B cell (primary cell): ENCODE measurements at regions not wholly inside any gene's neighbourhood (a gene's known extent, or its start where the extent isn't known, plus 50 kb on each side); places are given as distances from the start of the nearest gene placed in this dataset.

ENCODE experiments used
- EZH2 ChIP-seq: IDR thresholded peaks from 2 replicates; pipeline ENCODE4 v1.6.1; 2012; ENCODE audit warnings: borderline replicate concordance, low read depth, mild to moderate bottlenecking, moderate library complexity, low read length; ENCODE audit not compliant: insufficient read depth, poor library complexity, severe bottlenecking
- TF ChIP-seq, protein P1 (sequence below): fragments of 200-600 bp; IDR thresholded peaks from one replicate; pipeline ENCODE4 v1.8.0; 2022; ENCODE audit warnings: antibody characterized with exemption, mild to moderate bottlenecking

DNA sequence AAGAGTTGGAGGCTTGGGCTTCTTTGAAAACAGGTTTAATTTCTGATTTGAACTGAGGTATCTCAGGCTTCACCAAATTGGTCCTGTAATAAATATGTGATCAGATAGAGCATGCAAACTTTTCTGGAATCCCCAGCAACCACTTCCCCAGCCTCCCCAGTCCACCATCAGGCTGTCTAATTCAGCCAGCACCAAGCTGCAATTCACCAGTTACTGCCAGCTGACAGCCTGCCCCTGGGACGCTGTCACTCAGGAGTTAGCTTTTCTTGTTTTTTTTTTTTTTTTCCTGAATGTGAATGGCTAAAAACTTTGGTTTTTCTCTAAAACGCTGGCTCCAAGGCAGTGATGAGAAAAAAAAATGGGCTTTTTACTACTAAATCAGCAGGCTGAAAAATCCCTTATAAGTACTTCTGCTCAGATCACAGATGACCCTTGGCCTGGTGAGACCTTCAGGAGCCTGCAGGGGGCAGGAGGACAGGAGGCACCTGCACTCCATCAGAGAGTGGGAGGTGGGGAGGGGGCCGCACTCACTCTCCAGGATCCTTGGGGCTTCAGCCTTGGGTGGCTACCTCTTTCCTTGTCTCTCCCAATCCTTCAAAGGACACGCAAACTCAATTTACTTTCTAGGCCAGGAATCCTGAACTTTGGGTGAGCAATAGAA, 349.4 kb downstream of the GATA3 start:
- TF ChIP-seq, protein P1, sequence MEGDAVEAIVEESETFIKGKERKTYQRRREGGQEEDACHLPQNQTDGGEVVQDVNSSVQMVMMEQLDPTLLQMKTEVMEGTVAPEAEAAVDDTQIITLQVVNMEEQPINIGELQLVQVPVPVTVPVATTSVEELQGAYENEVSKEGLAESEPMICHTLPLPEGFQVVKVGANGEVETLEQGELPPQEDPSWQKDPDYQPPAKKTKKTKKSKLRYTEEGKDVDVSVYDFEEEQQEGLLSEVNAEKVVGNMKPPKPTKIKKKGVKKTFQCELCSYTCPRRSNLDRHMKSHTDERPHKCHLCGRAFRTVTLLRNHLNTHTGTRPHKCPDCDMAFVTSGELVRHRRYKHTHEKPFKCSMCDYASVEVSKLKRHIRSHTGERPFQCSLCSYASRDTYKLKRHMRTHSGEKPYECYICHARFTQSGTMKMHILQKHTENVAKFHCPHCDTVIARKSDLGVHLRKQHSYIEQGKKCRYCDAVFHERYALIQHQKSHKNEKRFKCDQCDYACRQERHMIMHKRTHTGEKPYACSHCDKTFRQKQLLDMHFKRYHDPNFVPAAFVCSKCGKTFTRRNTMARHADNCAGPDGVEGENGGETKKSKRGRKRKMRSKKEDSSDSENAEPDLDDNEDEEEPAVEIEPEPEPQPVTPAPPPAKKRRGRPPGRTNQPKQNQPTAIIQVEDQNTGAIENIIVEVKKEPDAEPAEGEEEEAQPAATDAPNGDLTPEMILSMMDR: no peak
- TF ChIP-seq EZH2: no peak
